SK-N-MC (cell line): ENCODE measurements at regions not wholly inside any gene's neighbourhood (a gene's known extent, or its start where the extent isn't known, plus 50 kb on each side); places are given as distances from the start of the nearest gene placed in this dataset.

Experiments
- EZH2 ChIP-seq: fragments of 200-600 bp; sonication (generic); IDR thresholded peaks from one replicate; pipeline ENCODE4 v1.6.1; 2017; ENCODE audit warnings: antibody characterized with exemption
- POLR2AphosphoS5 ChIP-seq: IDR thresholded peaks from 2 replicates; pipeline ENCODE4 v1.6.1; 2012; ENCODE audit warnings: mild to moderate bottlenecking, low read depth, low read length, borderline replicate concordance

GRCh38 chr1:38134294-38134755 is 87.7 kb upstream of the POU3F1 start:
- no peak for TF ChIP-seq EZH2
- no peak for TF ChIP-seq POLR2AphosphoS5
